Peyer's patch (tissue), 4 donors: ENCODE measurements at regions not wholly inside any gene's neighbourhood (a gene's known extent, or its start where the extent isn't known, plus 50 kb on each side); places are given as distances from the start of the nearest gene placed in this dataset.
"Not testable (repeated sequence)": the region's sequence is repeated elsewhere in the genome, so short reads cannot be mapped to it uniquely, and the experiment has no call there.

ENCODE experiments used
- DNase-seq, 3 donors: peaks; one replicate each; pipeline ENCODE4 v3.0.0-alpha.2; 2017 to 2019
- H3K27ac ChIP-seq, 4 donors: fragments of 200-600 bp; sonication (generic); one replicate each; pipeline ENCODE4 v1.5.1; 2016 to 2019
- H3K27me3 ChIP-seq, 2 donors: fragments of 200-600 bp; sonication (generic); one replicate each; pipeline ENCODE4 v1.5.1; 2019
- H3K36me3 ChIP-seq, 3 donors: fragments of 200-600 bp; sonication (generic); one replicate each; pipeline ENCODE4 v1.5.1; 2016 to 2019
- H3K4me1 ChIP-seq, 4 donors: fragments of 200-600 bp; sonication (generic); one replicate each; pipeline ENCODE4 v1.5.1; 2016 to 2019
- H3K4me3 ChIP-seq, 4 donors: fragments of 200-600 bp; sonication (generic); 1 replicate in 3 of 4; 2 replicates in 1 of 4; pipeline ENCODE4 v1.5.1; 2016 to 2019; ENCODE audit warnings: mild to moderate bottlenecking in 1 of 4
- H3K9me3 ChIP-seq, 4 donors: fragments of 200-600 bp; sonication (generic); one replicate each; pipeline ENCODE4 v1.5.1; 2016 to 2019; ENCODE audit warnings: mild to moderate bottlenecking in 1 of 4
- POLR2A ChIP-seq, 2 donors: fragments of 450-650 bp; IDR thresholded peaks; one replicate each; pipeline ENCODE4 v1.5.1; 2017; ENCODE audit warnings: antibody characterized with exemption in 2 of 2, mild to moderate bottlenecking in 2 of 2, moderate library complexity in 2 of 2
- TF ChIP-seq, protein P1 (sequence below), 6 experiments: fragments of 450-650 bp in 4 of 6; fragments of 200-600 bp in 2 of 6; sonication (generic) in 1 of 6; IDR thresholded peaks; one replicate each; pipeline ENCODE4 v1.5.1; 2017 to 2019; ENCODE audit warnings: antibody characterized with exemption in 6 of 6, mild to moderate bottlenecking in 3 of 6, moderate library complexity in 1 of 6

DNA sequence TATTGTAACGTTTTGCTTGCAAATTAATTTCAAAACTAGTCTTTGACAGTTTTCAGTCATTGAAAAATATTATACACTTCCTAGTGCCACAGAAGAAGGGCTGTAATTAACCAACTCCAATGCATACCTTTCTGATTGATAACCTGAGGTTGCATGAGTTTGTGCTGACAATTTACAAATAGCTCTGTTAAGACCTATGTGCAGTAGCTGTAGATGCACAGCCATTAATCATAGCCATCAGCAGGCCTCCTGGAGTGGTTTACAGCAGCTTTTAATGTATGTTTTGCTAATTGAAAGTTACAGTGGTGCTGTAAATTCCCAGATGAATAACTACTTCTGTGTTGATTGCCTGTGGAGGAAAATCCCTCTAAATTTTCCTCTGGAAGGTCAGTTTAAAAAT is 758.1 kb downstream of the SH3BGRL start:
- Histone ChIP-seq H3K27ac (no peak overlapping the region), H3K27me3 (no peaks in the 10 kb centered on the region), H3K36me3 (no peaks in the 10 kb centered on the region), H3K4me3 (no peak overlapping the region), H3K9me3 (no peaks in the 10 kb centered on the region), H3K4me1 (no peaks in the 10 kb centered on the region)
- no peak for TF ChIP-seq POLR2A (IDR thresholded peaks at IDR 0.05)
- TF ChIP-seq, protein P1, sequence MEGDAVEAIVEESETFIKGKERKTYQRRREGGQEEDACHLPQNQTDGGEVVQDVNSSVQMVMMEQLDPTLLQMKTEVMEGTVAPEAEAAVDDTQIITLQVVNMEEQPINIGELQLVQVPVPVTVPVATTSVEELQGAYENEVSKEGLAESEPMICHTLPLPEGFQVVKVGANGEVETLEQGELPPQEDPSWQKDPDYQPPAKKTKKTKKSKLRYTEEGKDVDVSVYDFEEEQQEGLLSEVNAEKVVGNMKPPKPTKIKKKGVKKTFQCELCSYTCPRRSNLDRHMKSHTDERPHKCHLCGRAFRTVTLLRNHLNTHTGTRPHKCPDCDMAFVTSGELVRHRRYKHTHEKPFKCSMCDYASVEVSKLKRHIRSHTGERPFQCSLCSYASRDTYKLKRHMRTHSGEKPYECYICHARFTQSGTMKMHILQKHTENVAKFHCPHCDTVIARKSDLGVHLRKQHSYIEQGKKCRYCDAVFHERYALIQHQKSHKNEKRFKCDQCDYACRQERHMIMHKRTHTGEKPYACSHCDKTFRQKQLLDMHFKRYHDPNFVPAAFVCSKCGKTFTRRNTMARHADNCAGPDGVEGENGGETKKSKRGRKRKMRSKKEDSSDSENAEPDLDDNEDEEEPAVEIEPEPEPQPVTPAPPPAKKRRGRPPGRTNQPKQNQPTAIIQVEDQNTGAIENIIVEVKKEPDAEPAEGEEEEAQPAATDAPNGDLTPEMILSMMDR (IDR thresholded peaks at IDR 0.05), result no peak
- DNase-seq, result no peak

DNA sequence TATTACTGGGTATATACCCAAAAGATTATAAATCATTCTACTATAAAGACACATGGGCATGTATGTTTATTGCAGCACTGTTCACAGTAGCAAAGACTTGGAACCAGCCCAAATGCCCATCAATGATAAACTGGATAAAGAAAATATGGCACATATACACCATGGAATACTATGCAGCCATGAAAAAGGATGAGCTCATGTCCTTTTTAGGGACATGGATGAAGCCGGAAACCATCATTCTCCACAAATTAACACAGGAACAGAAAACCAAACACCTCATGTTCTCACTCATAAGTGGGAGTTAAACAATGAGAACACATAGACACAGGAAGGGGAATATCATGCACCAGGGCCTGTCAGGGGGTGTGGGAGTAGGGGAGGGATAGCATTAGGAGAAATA is 772.5 kb downstream of the SH3BGRL start:
- H3K27me3 ChIP-seq, DNase-seq, H3K4me3 ChIP-seq, H3K27ac ChIP-seq, H3K9me3 ChIP-seq, H3K36me3 ChIP-seq, H3K4me1 ChIP-seq: not testable (repeated sequence)

DNA sequence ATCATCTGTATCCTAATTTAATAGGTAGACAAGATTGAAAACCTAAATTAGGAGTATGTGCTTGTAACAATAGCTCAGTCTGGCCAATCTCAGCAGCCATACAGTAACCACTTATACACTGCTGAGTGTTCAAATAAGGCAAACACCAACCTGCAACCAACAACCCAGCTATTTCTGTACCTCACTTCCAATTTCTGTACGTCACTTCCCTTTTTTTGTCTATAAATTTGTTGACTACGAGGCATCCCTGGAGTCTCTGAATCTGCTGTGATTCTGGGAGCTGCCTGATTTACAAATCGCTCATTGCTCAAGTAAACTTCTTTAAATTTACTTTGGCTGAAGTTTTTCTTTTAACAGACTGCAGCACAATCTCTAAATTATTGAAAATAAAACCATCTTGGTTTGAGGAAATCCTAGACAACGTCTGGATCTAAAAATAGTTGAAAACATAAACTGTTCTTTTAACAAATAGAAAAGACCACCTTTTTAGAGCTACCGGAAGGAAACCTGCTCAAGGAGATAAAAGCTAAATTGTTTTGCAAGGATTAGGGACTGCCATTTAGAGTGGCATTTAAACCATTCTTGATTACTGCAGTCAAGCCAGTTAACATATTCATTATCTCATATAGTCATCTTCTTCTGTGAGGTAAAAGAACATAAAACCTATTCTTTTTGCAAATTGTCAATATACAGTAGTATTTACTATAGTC is 778.1 kb downstream of the SH3BGRL start:
- TF ChIP-seq POLR2A (IDR thresholded peaks at IDR 0.05), result no peak
- TF ChIP-seq, protein P1 (IDR thresholded peaks at IDR 0.05), result no peak
- H3K4me3 ChIP-seq, result no peak overlapping the region
- H3K27me3 ChIP-seq, result no peaks in the 10 kb centered on the region
- H3K4me1 ChIP-seq, result no peaks in the 10 kb centered on the region
- H3K9me3 ChIP-seq, result no peaks in the 10 kb centered on the region
- H3K27ac ChIP-seq, result no peak overlapping the region
- no peak for DNase-seq
- H3K36me3 ChIP-seq, result no peaks in the 10 kb centered on the region

DNA sequence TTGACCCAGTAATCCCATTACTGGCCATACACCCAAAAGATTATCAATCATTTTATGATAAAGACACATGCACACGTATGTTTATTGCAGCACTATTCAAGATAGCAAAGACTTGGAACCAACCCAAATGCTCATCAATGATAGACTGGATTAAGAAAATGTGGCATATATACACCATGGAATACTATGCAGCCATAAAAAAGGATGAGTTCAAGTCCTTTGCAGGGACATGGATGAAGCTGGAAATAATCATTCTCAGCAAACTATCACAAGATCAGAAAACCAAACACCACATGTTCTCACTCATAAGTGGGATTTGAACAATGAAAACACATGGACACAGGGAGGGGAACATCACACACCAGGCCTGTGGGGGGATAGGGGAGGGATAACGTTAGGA is 785.3 kb downstream of the SH3BGRL start:
- not testable (repeated sequence) for H3K9me3 ChIP-seq, H3K4me1 ChIP-seq, H3K36me3 ChIP-seq, H3K4me3 ChIP-seq, H3K27me3 ChIP-seq, H3K27ac ChIP-seq, DNase-seq

GRCh38 chrX:81996166-81996565 is 794.3 kb downstream of the SH3BGRL start:
- DNase-seq, result no peak
- Histone ChIP-seq H3K4me1 (no peaks in the 10 kb centered on the region), H3K9me3 (no peaks in the 10 kb centered on the region), H3K27me3 (no peaks in the 10 kb centered on the region), H3K27ac (no peak overlapping the region), H3K4me3 (no peak overlapping the region), H3K36me3 (no peaks in the 10 kb centered on the region)
- TF ChIP-seq POLR2A (IDR thresholded peaks at IDR 0.05), result no peak
- TF ChIP-seq, protein P1 (IDR thresholded peaks at IDR 0.05), result no peak

GRCh38 chrX:82029571-82030218 is 827.8 kb downstream of the SH3BGRL start:
- Histone ChIP-seq H3K36me3 (no peaks in the 10 kb centered on the region), H3K4me1 (no peaks in the 10 kb centered on the region), H3K9me3 (no peaks in the 10 kb centered on the region), H3K27me3 (no peaks in the 10 kb centered on the region), H3K27ac (no peak overlapping the region), H3K4me3 (no peak overlapping the region)
- TF ChIP-seq, protein P1 (IDR thresholded peaks at IDR 0.05), result no peak
- no peak for TF ChIP-seq POLR2A (IDR thresholded peaks at IDR 0.05)
- no peak for DNase-seq
